ENCODE measurements at regions not wholly inside any gene's neighbourhood (a gene's known extent, or its start where the extent isn't known, plus 50 kb on each side); places are given as distances from the start of the nearest gene placed in this dataset.

DNA sequence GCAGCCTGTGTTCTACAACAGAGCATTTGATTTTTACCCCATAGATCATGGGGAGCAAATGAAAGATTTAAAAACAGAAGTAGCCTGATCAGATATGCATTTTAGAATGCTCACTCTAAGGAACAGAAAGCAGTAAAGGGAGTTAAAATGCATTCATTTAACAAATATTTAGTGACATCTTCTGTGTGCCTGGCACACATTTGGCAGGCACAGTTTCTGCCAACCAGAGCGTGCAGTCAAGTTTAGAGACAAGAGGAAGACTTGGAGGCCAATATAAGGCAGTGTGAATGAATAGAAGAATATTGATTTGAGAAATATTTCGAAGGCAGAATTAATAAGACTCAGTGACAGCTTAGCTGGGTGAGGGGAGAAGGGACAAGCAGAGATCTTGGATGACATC lies 210.1 kb downstream of the KDR start:
- DNase-seq: no peak

DNA sequence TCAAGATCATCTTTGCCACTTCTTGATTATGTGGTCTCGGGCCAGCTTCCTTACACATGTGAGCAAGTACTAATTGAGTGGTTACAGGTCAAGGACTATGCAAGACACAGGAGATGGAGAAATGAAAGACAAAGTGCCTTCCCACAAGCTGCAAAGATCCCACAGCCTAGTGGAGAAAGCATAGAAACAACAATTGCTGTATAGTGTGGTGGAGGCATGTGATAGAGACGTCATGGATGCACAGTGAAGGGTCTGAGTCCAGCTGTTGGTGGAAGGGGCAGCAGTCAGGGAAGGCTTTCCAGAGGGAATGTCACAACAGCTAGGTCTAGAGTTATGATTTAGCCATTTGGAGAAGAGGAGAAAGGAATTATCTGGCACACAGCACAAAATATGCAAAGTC lies 210.6 kb downstream of the KDR start:
- no peak for DNase-seq

DNA sequence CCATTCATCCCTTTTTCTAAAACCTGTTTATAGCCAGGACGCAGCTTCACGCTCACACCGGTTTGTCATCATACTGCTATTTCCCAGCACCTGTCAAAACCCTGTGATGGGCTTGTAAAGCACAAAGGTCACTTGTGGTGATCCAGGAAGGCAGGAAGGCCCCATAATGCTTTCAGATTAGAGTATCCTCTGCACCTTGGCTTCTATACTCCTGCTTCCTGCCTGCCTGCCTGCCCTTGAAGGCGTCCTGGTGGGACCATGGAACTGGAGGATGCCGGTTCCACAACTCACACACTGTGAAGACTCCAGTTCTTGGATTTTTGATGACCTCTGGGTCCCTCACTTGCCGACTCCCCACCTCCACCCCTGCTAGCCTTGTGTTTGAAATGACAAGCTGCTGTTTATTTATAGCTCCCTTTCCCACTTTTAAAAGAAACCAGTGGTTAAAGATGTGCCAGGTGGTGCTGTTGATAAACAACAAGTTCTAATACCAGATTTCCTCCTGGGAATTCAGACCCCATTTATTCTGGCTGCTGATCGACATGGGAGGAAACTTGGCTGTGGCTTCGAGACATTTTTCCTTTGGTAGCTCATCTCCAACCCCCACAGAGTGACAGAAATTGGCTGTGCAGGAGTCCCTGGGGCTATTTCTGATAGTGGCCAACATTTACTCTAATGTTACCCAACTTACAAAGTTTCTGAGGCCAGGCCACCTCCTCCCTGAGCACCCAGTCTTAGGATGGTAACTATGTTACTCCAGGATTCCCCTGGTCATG lies 211.5 kb downstream of the KDR start:
- DNase-seq: no peak

DNA sequence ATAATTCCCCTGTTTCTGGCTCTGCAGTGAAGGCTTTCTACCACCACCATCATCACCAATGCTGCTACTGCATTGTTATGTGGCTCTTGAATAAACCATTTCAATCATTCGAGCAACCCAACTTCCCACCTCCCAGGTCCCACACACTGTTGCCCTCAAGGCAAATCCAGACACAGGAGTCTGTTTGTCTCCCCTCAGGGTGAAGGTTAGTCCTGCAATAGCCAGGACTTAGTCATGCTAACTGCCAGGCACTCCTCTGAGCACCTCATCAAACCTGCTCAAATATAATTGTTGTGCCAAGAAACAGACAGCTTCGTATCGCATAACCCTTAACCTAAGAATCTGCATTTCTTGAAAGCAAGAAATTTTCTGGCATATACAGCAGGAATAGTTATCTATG lies 213.2 kb downstream of the KDR start:
- DNase-seq: no peak

DNA sequence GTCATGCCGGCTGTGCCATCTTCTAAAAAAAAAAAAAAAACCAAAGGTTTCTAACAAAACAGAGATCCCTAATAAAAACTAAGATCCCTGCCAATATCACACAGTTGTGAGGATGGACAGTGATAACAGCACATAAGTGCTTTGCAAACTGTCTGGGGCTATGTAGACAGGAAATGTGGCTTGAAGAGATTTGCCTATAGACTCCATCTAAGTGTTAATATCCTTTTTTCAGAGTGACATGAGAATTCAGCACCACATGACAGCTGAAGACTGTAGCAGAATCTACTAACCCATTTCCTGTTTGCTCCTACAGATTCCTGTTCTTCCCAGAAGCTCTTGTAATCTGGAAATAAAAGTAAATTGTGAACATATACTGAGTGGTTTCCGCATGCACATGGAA lies 215.4 kb downstream of the KDR start:
- DNase-seq: no peak

DNA sequence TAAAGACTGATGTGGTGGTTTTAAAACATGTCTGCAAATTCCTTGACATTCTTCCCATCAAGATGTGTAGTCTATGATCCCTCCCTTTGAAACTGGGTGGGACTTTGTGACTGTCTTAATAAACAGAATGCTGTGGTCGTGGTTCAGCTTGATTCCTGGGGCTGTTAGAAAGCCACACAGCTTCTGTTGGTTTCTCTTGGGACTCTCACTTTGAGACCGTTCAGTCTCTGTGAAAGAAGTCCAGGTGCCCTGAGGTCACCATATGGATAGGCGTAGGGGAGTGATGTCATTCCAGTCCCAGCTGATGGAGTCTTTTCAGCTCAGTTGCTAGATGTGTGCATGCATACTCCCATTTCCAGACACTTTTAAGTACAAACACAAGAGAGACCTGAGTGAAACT lies 216.6 kb downstream of the KDR start:
- no peak for DNase-seq

DNA sequence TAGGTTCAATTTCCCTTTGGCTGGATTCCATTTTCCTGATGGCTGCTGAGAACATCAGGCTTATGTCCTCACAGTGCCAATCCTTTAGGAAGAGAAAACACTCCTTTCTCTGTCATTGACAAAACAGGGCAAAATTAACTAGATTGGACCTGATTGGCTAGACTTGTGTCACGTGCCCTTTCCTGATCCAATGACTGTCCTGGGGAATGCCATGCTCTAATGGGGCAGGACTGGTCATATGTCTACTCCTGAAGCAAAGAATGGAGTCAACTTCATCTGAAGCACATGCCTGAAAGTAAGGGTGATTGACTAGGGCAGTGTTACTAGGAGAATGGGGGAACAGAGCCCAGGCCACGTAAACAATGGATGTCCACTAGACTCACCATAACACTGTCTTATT lies 220.4 kb downstream of the KDR start:
- no peak for DNase-seq

DNA sequence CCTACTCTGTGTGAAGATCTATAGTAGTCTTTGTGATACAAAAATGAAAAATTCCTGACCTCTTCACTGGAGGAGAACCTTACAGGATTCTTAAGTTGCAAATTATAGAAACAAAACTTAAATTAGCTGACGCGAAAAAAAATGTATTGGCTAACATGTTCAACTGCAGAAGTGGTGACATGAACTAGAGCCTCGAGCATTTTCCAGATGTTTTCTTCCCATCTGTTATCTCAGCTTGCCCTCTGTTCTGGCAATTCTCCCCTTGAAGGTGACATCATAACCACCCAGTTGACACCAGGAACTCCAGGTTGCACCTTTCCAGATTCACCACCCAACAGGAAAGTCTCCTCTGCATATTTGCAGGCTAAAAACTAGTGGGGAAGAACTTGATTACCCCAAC lies 222.4 kb downstream of the KDR start:
- no peak for DNase-seq

DNA sequence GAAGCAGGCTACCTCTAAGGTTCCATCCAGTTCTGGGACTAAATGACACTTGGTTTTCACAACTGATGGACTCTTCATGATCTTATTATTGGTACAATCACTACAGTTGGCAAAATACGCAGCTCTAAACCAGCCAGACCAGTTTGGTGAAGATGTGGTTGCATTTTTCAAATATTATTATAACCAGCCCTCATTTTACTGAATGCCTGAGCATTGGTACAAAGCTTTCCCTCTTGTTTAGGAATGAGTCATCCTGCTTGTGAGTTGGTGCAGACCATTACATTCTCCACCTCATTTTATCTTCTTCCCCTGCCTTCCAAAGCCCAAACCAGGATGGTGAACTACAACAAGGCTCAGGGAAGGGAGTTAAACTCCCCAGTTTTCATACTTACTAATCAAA lies 223.1 kb downstream of the KDR start:
- no peak for DNase-seq

DNA sequence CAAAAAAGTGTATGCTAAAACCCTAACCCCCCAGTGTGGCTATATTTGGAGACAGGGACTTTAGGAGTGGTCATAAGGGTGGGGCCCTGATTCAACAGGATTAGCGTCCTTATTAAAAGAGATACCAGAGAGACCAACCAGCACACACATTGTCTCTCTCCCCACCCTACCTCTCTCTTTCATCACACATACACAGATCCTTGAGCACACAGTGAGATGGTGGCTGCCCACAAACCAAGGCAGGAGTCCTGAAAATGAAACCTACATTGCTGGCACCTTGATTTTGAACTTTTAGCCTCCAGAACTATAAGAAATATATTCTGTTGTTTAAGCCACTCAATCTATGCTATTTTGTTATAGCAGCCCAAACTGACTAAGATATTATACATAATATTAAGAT lies 224.2 kb downstream of the KDR start:
- DNase-seq: no peak

DNA sequence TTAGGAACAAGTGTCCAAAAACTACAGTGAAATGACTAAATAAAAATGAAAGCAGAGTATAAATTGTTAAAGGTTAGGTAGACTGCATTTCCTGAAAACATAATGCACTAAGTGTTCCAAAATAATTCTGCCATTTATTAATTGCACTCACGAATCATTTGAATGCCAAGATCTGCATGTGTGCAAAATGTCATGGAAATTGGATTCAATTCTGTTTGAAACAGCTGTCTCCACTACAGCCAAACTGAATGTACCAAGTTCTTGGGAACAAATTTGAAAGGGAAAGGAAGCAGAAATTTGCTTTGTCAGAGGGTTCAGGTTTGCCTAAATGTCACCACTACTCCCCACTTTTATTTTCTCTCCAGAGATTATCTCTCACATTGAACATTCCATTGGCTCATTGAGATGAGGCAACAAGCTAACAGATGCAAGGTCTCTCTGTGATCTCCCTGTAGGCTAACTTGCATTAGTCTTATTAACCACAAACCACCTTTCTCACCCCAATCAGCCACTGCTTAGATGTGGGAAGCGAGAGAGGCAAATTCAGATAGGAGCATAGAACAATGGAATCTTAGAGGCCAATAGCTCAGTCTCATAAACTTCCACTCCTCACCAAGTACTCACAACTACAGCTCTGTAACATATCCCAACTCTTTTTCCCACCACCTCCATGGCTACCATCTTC lies 226.6 kb downstream of the KDR start:
- DNase-seq: no peak

DNA sequence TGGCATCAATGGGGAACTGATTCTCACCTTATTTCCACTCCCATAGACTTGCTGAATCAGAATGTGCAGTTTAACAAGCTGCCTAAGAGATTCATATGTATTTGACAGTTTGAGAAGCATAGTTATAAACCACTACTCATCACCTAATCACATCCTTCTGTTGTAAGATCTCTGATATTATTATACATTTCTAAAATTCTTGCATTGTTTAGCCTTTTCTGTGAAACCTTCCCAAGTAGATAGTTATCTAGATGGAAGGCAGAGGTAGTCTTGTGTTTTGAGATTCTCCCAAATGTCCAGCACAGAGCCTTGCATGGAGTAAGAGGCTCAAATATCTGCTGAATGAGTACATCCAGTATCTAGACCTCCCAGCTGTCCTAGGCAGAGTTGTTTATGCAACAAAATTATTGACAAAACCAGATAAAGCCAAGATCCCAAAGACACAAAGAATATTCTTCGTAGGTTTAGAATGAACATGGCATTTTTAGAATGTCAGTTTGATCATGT lies 227.3 kb downstream of the KDR start:
- no peak for DNase-seq

DNA sequence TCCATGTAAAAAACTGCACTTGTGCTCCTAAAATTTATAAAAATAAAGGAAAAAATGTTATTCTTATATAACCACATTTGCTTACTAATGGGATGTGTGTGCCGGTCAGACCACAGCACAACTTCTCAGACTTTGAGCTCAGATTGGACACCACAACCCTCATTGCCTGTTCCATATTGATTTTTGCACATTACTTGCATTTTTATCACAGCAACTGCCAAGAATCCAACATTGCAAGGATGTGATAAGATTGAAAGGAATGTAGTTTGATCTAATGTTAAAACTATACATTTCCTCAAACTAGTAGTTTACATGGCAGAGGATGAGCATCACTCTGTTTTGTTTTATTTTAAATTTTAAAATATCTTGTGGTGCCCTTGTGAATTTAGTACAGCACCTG lies 227.8 kb downstream of the KDR start:
- no peak for DNase-seq

DNA sequence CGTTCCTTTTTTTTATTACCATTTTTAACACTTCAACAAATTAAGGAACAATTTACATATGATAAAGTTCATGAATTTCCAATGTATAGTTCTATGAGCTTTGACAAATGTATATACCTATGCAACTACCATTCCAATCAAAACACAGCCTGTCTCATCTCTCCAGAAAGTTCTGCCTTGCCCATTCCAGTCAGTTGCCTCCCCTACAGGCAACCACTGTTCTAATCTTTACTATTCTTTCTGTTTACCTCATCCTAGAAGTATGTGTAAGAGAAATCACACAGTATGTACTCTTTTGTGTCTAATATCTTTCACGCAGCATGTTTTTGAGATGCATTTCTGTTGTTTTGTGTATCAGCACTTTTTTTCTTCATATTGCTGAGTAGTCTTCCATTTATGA lies 224.9 kb downstream of the KIT start:
- no peak for DNase-seq

DNA sequence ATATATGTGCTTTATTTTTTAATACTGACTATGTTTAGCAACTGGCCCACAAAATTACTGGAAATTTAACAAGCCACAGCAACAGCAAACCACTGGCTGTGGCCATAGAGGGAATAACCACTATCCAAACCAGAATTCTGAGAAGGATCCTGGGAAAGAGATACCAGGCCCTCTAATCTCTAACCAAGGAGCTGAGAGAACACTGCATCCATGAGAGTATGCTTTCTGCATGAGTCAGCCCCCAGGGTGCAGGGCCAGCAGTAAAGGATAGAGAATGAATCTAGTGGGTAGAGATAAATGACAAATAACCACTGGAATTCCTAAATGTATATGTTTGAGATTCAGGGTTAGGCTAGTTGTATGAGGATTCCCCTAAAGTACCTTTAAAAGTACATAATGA lies 221.8 kb downstream of the KIT start:
- no peak for DNase-seq

DNA sequence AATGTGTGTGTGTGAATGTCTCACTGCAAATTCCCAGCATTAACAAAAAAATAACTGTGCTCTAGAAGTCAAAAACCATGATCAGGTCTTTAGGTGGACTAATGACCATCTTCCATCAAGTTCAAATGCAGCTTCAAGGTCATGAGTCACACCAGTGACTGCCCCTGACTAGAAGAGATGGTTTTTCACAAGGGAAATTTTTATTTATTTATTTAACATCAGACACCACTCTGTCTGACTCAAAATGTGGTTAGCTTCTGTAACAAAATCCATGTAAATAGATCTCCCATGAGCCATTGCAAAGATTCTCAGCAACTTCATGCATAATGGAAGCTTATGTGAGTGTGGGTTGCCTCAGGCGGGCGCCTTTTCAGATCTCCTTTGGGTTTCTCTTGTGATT lies 219.2 kb downstream of the KIT start:
- no peak for DNase-seq

DNA sequence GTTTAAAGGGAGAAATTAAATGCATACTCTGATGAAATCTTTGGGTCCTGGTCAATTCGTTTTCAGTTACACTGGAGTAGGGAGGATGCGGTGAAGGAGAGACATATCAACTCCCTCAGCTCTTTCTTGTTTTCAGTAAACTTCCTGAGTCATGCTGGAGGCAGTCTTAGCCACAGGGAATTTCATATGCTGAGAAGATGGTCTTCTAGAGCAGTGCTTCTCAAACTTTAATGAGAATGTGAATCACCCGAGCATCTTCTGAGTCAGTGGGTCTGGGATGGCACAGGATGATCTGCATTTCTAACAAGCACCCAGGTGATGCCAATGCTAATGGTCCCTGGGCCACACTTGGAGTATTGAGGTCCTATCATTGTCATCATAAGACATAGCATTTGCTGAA lies 214.5 kb downstream of the KIT start:
- DNase-seq: no peak

DNA sequence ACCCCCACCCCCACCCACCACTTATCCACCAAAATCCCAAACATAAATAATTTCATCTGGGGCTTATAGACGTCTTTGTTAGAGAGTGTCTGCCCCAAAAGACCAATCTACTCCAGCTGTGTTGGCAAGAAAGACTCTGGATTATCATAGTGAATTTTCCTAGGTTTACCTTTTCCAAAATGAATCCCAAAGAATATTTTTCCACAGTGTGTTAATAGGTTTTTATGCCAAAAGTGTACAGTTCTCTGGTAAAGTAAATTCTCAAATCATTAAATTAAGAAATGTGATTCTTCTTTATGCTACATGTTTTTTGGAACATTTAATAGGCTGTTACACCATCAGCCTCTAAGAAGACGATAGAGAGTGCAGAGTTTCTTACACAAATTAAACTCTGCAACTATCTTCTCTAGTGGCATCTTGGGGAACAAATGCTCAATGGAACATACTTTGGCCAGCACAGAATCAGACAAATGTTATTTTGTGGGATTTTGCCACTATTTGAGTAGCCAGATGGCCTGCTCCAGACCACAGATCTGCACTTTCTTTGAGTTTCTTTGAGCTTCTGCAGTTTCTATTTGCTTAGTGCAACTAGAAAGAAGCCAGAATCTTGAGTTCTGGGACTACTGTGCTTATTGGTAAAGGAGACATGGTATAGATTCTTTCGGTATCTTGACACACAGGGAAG lies 206.0 kb downstream of the KIT start:
- no peak for DNase-seq

DNA sequence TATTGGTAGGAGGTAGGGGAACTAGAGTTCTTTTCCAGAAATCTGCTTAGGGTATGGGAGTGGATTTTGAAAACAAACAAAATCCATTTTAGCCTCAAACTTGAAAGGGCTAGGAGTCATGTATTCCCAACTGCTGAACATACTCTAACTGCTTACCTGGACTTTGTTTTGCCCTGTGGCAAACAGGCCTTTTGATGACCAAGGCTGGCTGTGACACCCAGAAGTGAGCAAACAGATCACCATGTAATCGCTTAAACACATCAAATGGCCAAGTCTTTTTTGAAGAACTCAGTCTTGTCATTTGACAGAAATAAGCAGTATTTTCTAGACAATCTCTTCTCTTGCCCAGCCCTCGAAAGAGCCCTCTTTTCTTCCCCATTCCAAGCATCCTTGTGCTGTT lies 203.4 kb downstream of the KIT start:
- DNase-seq: no peak

DNA sequence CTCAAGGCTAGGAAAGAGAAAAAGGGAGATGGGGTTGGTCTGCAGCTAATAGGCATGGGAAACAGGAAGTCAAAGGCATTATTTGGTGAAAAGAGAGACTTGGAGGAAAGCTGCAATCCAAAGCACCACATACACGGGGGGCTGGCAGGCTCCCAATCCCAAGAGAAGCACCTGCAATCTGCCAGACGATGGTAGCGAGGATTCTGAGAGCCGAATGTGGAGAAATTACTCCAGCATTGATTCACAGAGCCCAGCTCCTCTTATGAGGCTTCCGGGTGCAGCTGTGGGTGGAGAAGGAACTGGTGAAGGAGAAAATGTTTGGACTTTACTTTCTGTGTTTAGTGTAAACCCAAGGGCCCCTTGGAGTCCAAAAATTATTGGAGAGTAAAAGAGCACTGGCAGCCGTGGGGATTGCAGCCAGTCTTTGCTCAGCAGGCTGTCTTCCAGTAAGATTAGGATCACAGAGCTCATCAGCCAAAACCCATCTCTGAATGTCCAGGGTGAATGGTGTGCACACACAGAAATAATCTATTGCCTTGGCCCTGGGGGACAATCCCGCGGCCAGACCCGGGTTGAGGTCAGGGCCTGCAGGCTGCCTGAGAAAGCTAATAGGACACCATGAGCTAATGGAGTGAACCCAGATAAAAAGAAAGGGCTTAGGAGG lies 197.6 kb downstream of the KIT start:
- no peak for DNase-seq

DNA sequence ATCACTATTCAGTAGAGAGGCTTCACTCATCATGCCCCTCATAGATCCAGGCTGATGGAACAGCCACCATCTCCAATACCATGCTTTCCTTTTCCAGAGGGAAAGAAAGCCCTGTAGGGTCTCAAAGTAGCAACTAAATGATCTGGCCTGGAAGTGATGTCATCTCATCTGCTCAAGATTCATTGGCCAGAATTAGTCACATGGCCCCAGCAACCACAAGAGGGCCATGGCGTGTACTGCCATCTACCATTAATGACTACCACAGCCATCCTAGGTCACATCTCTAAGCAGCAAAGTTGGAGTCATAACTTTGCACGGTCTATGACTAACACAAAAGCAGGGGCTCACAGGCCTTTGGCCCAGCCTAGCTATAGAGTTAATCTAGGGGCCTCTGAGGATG lies 194.8 kb downstream of the KIT start:
- DNase-seq: no peak

DNA sequence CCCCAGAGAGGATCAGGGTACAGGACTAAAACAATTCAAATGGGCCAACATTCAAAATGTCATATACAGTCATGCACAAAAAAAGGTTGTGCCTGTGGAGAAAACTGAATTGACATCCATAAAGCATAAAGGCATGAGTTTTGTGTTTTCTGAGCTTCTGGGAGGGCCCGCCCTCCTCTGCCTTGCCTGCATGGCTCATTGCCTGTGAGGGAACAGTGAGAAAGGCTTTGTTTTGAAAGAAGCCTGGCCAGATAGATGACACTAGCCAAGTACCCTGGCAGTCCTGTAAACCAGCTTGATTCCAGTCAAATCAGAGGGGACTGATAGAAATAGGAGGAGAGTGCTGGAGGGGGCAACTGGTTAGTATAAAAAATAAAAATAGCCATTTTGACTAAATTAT lies 194.3 kb downstream of the KIT start:
- DNase-seq: no peak

DNA sequence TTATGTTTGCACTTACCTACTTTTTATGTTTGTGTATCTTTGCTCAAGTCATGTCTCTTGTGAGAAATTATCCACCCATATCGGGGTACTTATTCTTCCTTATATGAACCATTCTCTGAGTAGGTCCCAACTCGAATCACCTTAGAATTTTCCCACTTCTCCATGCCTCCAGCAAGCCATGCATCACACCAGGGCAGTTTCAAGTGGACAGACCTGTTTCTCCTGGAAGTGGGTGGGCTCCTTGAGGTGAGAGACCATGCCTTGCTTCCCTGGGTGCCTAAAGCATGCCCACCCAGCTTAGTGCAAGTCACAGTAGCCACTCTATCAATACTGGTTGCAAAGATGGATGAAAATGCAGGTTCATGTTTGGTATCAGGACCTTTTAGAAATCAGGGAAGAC lies 187.2 kb downstream of the KIT start:
- no peak for DNase-seq

Measured in right kidney (tissue), 1 donor.